ENCODE measurements at regions not wholly inside any gene's neighbourhood (a gene's known extent, or its start where the extent isn't known, plus 50 kb on each side); places are given as distances from the start of the nearest gene placed in this dataset.

DNA sequence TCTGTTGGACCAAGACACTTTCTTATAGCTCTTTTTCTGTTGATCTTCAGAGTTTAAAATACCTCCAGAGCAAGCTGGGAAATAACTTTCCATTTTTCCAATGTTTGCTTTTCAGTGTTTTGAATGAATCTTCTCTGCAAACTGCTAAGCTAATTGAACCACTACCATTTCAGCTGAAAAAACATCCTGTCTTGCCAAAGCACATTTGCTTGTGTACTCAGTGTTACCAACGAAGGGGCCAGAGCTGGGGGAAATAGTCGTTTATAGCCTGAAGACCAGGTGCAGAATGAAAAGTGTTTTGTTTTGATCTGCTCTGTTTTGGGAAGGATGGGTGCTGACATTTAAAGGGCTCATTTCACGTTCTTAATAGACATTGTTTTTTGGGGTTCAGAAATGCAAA, 88.4 kb upstream of the CLNK start:
- no peak for DNase-seq (ENCODE audit: low spot score)
- in situ Hi-C loops (cut with MboI; ENCODE audit: low sequenced_read_pairs, unreplicated experiment), result no loop called here
- TF ChIP-seq, protein P1, sequence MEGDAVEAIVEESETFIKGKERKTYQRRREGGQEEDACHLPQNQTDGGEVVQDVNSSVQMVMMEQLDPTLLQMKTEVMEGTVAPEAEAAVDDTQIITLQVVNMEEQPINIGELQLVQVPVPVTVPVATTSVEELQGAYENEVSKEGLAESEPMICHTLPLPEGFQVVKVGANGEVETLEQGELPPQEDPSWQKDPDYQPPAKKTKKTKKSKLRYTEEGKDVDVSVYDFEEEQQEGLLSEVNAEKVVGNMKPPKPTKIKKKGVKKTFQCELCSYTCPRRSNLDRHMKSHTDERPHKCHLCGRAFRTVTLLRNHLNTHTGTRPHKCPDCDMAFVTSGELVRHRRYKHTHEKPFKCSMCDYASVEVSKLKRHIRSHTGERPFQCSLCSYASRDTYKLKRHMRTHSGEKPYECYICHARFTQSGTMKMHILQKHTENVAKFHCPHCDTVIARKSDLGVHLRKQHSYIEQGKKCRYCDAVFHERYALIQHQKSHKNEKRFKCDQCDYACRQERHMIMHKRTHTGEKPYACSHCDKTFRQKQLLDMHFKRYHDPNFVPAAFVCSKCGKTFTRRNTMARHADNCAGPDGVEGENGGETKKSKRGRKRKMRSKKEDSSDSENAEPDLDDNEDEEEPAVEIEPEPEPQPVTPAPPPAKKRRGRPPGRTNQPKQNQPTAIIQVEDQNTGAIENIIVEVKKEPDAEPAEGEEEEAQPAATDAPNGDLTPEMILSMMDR (IDR thresholded peaks at IDR 0.05; ENCODE audit: borderline replicate concordance, control extremely low read depth, extremely low read depth, insufficient read depth, missing control alignments), result no peak

GRCh38 chr4:10765386-10765785, 80.8 kb upstream of the CLNK start:
- in situ Hi-C loops (cut with MboI; ENCODE audit: low sequenced_read_pairs, unreplicated experiment), result no loop called here
- TF ChIP-seq, protein P1 (IDR thresholded peaks at IDR 0.05; ENCODE audit: borderline replicate concordance, control extremely low read depth, extremely low read depth, insufficient read depth, missing control alignments), result no peak
- DNase-seq (ENCODE audit: low spot score), result no peak

DNA sequence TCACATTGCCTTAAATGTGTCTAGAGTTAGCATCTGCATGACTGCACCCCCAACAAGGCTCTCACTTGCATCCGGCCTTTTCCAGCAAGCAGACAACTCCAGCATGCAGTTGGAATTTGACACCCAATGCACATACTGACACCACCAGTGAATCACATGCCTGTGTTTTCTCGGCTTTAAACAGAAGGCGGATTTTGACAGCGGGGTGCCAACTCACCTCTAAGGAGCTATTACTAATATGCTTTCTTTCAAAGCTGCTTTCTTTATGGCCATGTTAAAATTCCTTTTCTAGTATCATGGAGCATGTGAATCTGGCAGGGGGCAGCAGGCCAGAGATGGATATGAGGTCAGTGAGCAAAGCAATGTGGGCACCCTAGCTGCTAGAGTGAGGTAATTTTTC, 78.0 kb upstream of the CLNK start:
- TF ChIP-seq, protein P1 (IDR thresholded peaks at IDR 0.05; ENCODE audit: borderline replicate concordance, control extremely low read depth, extremely low read depth, insufficient read depth, missing control alignments), result no peak
- no peak for DNase-seq (ENCODE audit: low spot score)
- in situ Hi-C loops (cut with MboI; ENCODE audit: low sequenced_read_pairs, unreplicated experiment), result no loop called here

DNA sequence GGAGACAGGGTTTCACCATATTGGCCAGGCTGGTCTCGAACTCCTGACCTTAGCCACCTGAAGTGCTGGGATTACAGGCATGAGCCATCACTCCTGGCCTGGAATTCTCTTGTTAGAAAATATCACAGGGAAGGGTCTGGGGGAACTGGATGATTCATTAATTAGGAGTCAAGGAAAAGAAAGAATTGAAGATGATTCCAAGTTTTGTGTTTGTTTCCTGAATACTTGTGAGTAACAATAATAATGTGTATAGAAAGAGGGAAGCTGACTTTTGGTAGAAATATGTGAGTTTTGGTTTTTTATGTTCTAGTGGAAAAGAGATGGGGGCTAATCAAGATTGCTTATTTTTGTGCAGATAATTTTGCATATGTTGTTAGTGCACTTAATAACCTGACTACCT, 77.3 kb upstream of the CLNK start:
- in situ Hi-C loops (cut with MboI; ENCODE audit: low sequenced_read_pairs, unreplicated experiment), result no loop called here
- no peak for DNase-seq (ENCODE audit: low spot score)
- TF ChIP-seq, protein P1 (IDR thresholded peaks at IDR 0.05; ENCODE audit: borderline replicate concordance, control extremely low read depth, extremely low read depth, insufficient read depth, missing control alignments), result no peak

DNA sequence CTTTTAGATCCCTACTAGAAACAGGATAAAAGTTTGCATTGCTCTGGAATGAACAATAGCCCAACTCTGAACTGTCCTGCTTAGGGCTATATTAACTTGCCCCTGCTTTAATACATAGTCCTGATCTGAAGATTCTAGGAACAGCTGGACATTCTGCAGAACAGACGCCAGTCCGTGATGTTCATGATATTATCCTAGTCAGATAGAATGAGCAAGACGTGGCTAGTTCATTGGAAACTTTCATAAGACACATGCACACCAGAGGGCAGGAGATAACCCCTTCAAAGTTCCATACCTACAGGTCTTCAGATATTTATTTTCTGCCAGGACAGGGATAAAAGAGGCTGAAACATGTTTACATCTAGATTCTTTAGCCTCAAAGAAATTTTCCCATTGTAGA, 75.5 kb upstream of the CLNK start:
- no peak for DNase-seq (ENCODE audit: low spot score)
- TF ChIP-seq, protein P1 (IDR thresholded peaks at IDR 0.05; ENCODE audit: borderline replicate concordance, control extremely low read depth, extremely low read depth, insufficient read depth, missing control alignments), result no peak
- in situ Hi-C loops (cut with MboI; ENCODE audit: low sequenced_read_pairs, unreplicated experiment), result no loop called here

DNA sequence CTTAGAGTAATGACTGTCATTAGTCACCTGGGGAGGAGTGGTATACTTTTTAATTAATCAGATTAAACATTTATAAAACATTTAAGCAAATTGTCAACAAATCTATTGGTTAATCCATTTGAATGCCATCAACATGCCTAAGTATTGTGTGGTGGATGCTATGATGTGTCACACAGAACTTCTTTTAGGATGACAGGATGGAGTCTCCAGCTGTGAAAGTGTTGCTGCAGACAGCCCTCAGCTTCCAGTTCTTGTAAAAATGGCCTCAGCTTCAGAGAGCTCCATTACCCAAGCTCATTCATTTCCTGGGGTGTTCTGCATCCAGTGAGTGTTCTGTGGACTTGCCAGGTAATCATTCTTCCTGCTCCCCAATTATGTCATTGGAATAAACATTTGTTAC, 74.3 kb upstream of the CLNK start:
- TF ChIP-seq, protein P1 (IDR thresholded peaks at IDR 0.05; ENCODE audit: borderline replicate concordance, control extremely low read depth, extremely low read depth, insufficient read depth, missing control alignments), result no peak
- in situ Hi-C loops (cut with MboI; ENCODE audit: low sequenced_read_pairs, unreplicated experiment), result no loop called here

GRCh38 chr4:10753856-10754402, 69.4 kb upstream of the CLNK start:
- TF ChIP-seq, protein P1 (IDR thresholded peaks at IDR 0.05; ENCODE audit: borderline replicate concordance, control extremely low read depth, extremely low read depth, insufficient read depth, missing control alignments), result no peak
- DNase-seq (ENCODE audit: low spot score), result no peak
- in situ Hi-C loops (cut with MboI; ENCODE audit: low sequenced_read_pairs, unreplicated experiment), result no loop called here

More for the DNA sequence above, 74.3 kb upstream of the CLNK start:
- no peak for DNase-seq (ENCODE audit: low spot score)
